Thoracic aorta (tissue), 2 donors: ENCODE measurements at regions not wholly inside any gene's neighbourhood (a gene's known extent, or its start where the extent isn't known, plus 50 kb on each side); places are given as distances from the start of the nearest gene placed in this dataset.

Experiments used
- ATAC-seq: fragments of 150-250 bp; one replicate; pipeline ENCODE4 v1.8.0; 2017; ENCODE audit warnings: low read depth; ENCODE audit not compliant: insufficient number of reproducible peaks, low FRiP score
- DNase-seq: peaks from one replicate; pipeline ENCODE4 v3.0.0-alpha.2; 2020; ENCODE audit warnings: low spot score
- H3K27ac ChIP-seq, 2 donors: fragments of 200-600 bp; sonication (generic); 1 replicate in 1 of 2; 2 replicates in 1 of 2; pipeline ENCODE4 v1.5.1; 2016; ENCODE audit warnings: mild to moderate bottlenecking in 2 of 2, moderate library complexity in 2 of 2
- H3K27me3 ChIP-seq: fragments of 200-600 bp; sonication (generic); replicated peaks from 2 replicates; pipeline ENCODE4 v1.6.0; 2016; ENCODE audit warnings: mild to moderate bottlenecking; ENCODE audit not compliant: insufficient read depth
- H3K36me3 ChIP-seq: fragments of 200-600 bp; sonication (generic); one replicate; pipeline ENCODE4 v1.5.1; 2016
- H3K4me1 ChIP-seq, 2 donors: fragments of 200-600 bp; sonication (generic); 1 replicate in 1 of 2; 2 replicates in 1 of 2; pipeline versions ENCODE4 v1.5.1 to v1.6.0; 2016; ENCODE audit warnings: low read depth in 2 of 2, mild to moderate bottlenecking in 1 of 2; ENCODE audit not compliant: control insufficient read depth in 1 of 2
- H3K4me3 ChIP-seq: fragments of 200-600 bp; sonication (generic); 2 replicates; pipeline ENCODE4 v1.5.1; 2016; ENCODE audit warnings: mild to moderate bottlenecking
- H3K9me3 ChIP-seq: fragments of 200-600 bp; sonication (generic); 2 replicates; pipeline ENCODE4 v1.5.1; 2016
- CTCF ChIP-seq: fragments of 200-600 bp; sonication (generic); IDR thresholded peaks from one replicate; pipeline ENCODE4 v1.5.1; 2019; ENCODE audit warnings: antibody characterized with exemption

GRCh38 chr1:55386456-55386855, 171.3 kb upstream of the USP24 start:
- ATAC-seq, result no peak
- no peaks in the 10 kb centered on the region for H3K4me1 ChIP-seq
- no peak overlapping the region for H3K4me3 ChIP-seq
- H3K9me3 ChIP-seq, result peaks cover 14% of the 10 kb centered on the region
- H3K27me3 ChIP-seq, result no peaks in the 10 kb centered on the region
- H3K36me3 ChIP-seq, result no peaks in the 10 kb centered on the region
- no peak overlapping the region for H3K27ac ChIP-seq
- no peak for TF ChIP-seq CTCF
- no peak for DNase-seq

GRCh38 chr1:55385402-55386018, 170.3 kb upstream of the USP24 start:
- ATAC-seq, result no peak
- no peak overlapping the region for H3K27ac ChIP-seq
- H3K27me3 ChIP-seq, result no peaks in the 10 kb centered on the region
- H3K4me1 ChIP-seq, result no peaks in the 10 kb centered on the region
- no peak for DNase-seq
- H3K4me3 ChIP-seq, result no peak overlapping the region
- no peak for TF ChIP-seq CTCF
- peaks cover 14% of the 10 kb centered on the region for H3K9me3 ChIP-seq
- no peaks in the 10 kb centered on the region for H3K36me3 ChIP-seq

GRCh38 chr1:55384637-55385036, 169.5 kb upstream of the USP24 start:
- no peaks in the 10 kb centered on the region for H3K36me3 ChIP-seq
- ATAC-seq, result no peak
- peaks cover 10% of the 10 kb centered on the region for H3K9me3 ChIP-seq
- DNase-seq, result no peak
- no peak overlapping the region for H3K4me3 ChIP-seq
- TF ChIP-seq CTCF, result no peak
- no peaks in the 10 kb centered on the region for H3K4me1 ChIP-seq
- no peaks in the 10 kb centered on the region for H3K27me3 ChIP-seq
- H3K27ac ChIP-seq, result no peak overlapping the region

- H3K9me3 ChIP-seq, result no peaks in the 10 kb centered on the region
- no peak overlapping the region for H3K27ac ChIP-seq
- ATAC-seq (no peak), DNase-seq (no peak)
- no peaks in the 10 kb centered on the region for H3K27me3 ChIP-seq
- no peak overlapping the region for H3K4me3 ChIP-seq
- no peaks in the 10 kb centered on the region for H3K36me3 ChIP-seq
- H3K4me1 ChIP-seq, result no peaks in the 10 kb centered on the region
- TF ChIP-seq CTCF, result no peak
Observed at GRCh38 chr1:55382806-55383305, 167.7 kb upstream of the USP24 start.

- H3K36me3 ChIP-seq, result no peaks in the 10 kb centered on the region
- ATAC-seq, result no peak
- no peaks in the 10 kb centered on the region for H3K27me3 ChIP-seq
Observed at GRCh38 chr1:55381983-55382382, 166.8 kb upstream of the USP24 start.

More at GRCh38 chr1:55381983-55382382, 166.8 kb upstream of the USP24 start:
- no peak for DNase-seq
- no peak for TF ChIP-seq CTCF
- H3K4me3 ChIP-seq, result no peak overlapping the region
- no peak overlapping the region for H3K27ac ChIP-seq
- H3K9me3 ChIP-seq, result no peaks in the 10 kb centered on the region
- H3K4me1 ChIP-seq, result no peaks in the 10 kb centered on the region
